K562 (cell line): ENCODE measurements at regions not wholly inside any gene's neighbourhood (a gene's known extent, or its start where the extent isn't known, plus 50 kb on each side); places are given as distances from the start of the nearest gene placed in this dataset.

Source experiments
- ATAC-seq: fragments of 200-7000 bp; cut with Tn5 transposase; 3 replicates; pipeline ENCODE4 v1.9.1; 2020; ENCODE audit warnings: moderate library complexity
- BruUV-seq: library from RNA; stranded (reverse); fragments of 400-500 nt; replicated peaks from 2 replicates; lab custom pipeline; 2021; lab: Mats Ljungman, UMichigan
- CTCF ChIA-PET: fragments of 300-600 bp; formaldehyde crosslinking; extraction: SDS; loops from one replicate; lab custom pipeline; 2021; ENCODE audit warnings: low intra/inter-chr PET ratio; lab: Yijun Ruan, JAX
- POLR2A ChIA-PET: fragments of 300-600, 350-650 bp; sonication (Branson Sonifier 250); formaldehyde crosslinking; extraction: SDS; loops from one replicate; lab custom pipeline; 2021; ENCODE audit warnings: antibody characterized with exemption, inconsistent platforms; lab: Yijun Ruan, JAX
- DNase-seq, 4 experiments: peaks; one replicate each; pipeline versions ENCODE4 v3.0.0 to v3.0.0-alpha.2; 2011 to 2018; ENCODE audit warnings: low spot score in 3 of 4, mixed read lengths in 3 of 4; ENCODE audit errors: extremely low read depth in 1 of 4
- FAIRE-seq: peaks from 2 replicates; lab custom pipeline; 2011; peaks lifted over from hg19 to GRCh38; lab: Jason Lieb, UNC
- H2AFZ ChIP-seq: 2 replicates; pipeline ENCODE4 v1.6.0; 2011; ENCODE audit warnings: low read depth, low read length, control low read depth, inconsistent platforms
- H3K27ac ChIP-seq: fragments of 200-600 bp; 3 replicates; pipeline ENCODE4 v1.8.0; 2011; ENCODE audit warnings: low read depth, mild to moderate bottlenecking, control low read depth, inconsistent platforms, low read length, moderate library complexity, mixed read lengths; ENCODE audit errors: extremely low read depth
- H3K27me3 ChIP-seq, 2 experiments: fragments of 300-600 bp in 1 of 2; 2 replicates in 1 of 2; 3 replicates in 1 of 2; pipeline versions ENCODE4 v1.6.0 to v1.8.0; 2011; ENCODE audit warnings: inconsistent platforms in 2 of 2, low read length in 2 of 2, mild to moderate bottlenecking in 1 of 2, mixed read lengths in 1 of 2, moderate library complexity in 1 of 2; ENCODE audit not compliant: control insufficient read depth in 2 of 2, insufficient read depth in 2 of 2
- H3K36me3 ChIP-seq: fragments of 300-600 bp; 3 replicates; pipeline ENCODE4 v1.8.0; 2011; ENCODE audit warnings: mild to moderate bottlenecking, low read length, inconsistent platforms; ENCODE audit not compliant: control insufficient read depth, insufficient read depth
- H3K4me1 ChIP-seq, 2 experiments: fragments of 200-600 bp in 1 of 2; replicated peaks in 1 of 2; 2 replicates in 1 of 2; 3 replicates in 1 of 2; pipeline versions ENCODE4 v1.5.1 to v1.8.0; 2011; ENCODE audit warnings: inconsistent platforms in 2 of 2, low read length in 2 of 2, mild to moderate bottlenecking in 1 of 2, mixed read lengths in 1 of 2, moderate library complexity in 1 of 2; ENCODE audit not compliant: control insufficient read depth in 2 of 2, insufficient read depth in 2 of 2
- H3K4me2 ChIP-seq: 2 replicates; pipeline ENCODE4 v1.6.1; 2011; ENCODE audit warnings: low read length, control low read depth, inconsistent platforms, mixed read lengths; ENCODE audit not compliant: insufficient read depth
- H3K4me3 ChIP-seq: fragments of 200-600 bp; sonication (generic), shearing (Covaris generic); 2 replicates; pipeline ENCODE4 v1.5.1; 2016; ENCODE audit warnings: control low read depth, inconsistent platforms
- H3K79me2 ChIP-seq: fragments of 200-600 bp; 3 replicates; pipeline ENCODE4 v1.8.0; 2011; ENCODE audit warnings: low read length, inconsistent platforms; ENCODE audit not compliant: control insufficient read depth, insufficient read depth
- H3K9ac ChIP-seq, 2 experiments: 2 replicates each; pipeline versions ENCODE4 v1.6.0 to v1.6.1; 2011; ENCODE audit warnings: low read depth in 2 of 2, low read length in 2 of 2, control low read depth in 1 of 2, inconsistent platforms in 1 of 2, mild to moderate bottlenecking in 1 of 2, mixed read lengths in 1 of 2; ENCODE audit not compliant: insufficient read depth in 1 of 2
- H3K9me1 ChIP-seq: one replicate; pipeline ENCODE4 v1.6.0; 2011; ENCODE audit warnings: inconsistent platforms, mild to moderate bottlenecking, low read length, moderate library complexity; ENCODE audit not compliant: control insufficient read depth, insufficient read depth
- H3K9me3 ChIP-seq: replicated peaks from 2 replicates; pipeline ENCODE4 v1.5.1; 2011; ENCODE audit warnings: low read depth, low read length, inconsistent platforms; ENCODE audit not compliant: control insufficient read depth, insufficient read depth
- H4K20me1 ChIP-seq: replicated peaks from 2 replicates; pipeline ENCODE4 v1.6.1; 2011; ENCODE audit warnings: low read length, inconsistent platforms, mixed read lengths; ENCODE audit not compliant: control insufficient read depth, insufficient read depth
- ADNP ChIP-seq: fragments of 200-800 bp; sonication (Bioruptor generic); IDR thresholded peaks from 2 replicates; pipeline ENCODE4 v1.6.1; 2016; ENCODE audit warnings: missing genetic modification characterization, missing compliant biosample characterization
- ATF4 ChIP-seq: fragments of 450-650 bp; formaldehyde crosslinking; IDR thresholded peaks from 2 replicates; pipeline ENCODE4 v1.4.0; 2022; ENCODE audit warnings: mild to moderate bottlenecking, moderate library complexity
- CXXC5 ChIP-seq: fragments of 250-450 bp; sonication (Bioruptor Pico); IDR thresholded peaks from 2 replicates; pipeline ENCODE4 v1.8.0; 2022; ENCODE audit warnings: inconsistent platforms, mild to moderate bottlenecking, moderate library complexity
- GABPA ChIP-seq: fragments of 200-800 bp; sonication (Bioruptor generic); conservative IDR thresholded peaks from 2 replicates; pipeline ENCODE4 v1.6.1; 2016; ENCODE audit warnings: low read depth, missing genetic modification characterization, missing compliant biosample characterization
- GABPB1 ChIP-seq: sonication (generic); formaldehyde crosslinking; IDR thresholded peaks from 2 replicates; pipeline ENCODE4 v1.8.0; 2022; ENCODE audit warnings: mild to moderate bottlenecking, missing genetic modification reagents
- GABPB2 ChIP-seq: fragments of 250-450 bp; sonication (Bioruptor Pico); conservative IDR thresholded peaks from 2 replicates; pipeline ENCODE4 v1.5.1; 2021; ENCODE audit warnings: mild to moderate bottlenecking
- GMEB1 ChIP-seq: fragments of 250-450 bp; sonication (Bioruptor Pico); IDR thresholded peaks from 2 replicates; pipeline ENCODE4 v1.4.0; 2020; ENCODE audit warnings: mild to moderate bottlenecking
- NFXL1 ChIP-seq: fragments of 450-650 bp; formaldehyde crosslinking; IDR thresholded peaks from 2 replicates; pipeline ENCODE4 v1.4.0; 2021; ENCODE audit warnings: mild to moderate bottlenecking
- PREB ChIP-seq: sonication (generic); formaldehyde crosslinking; IDR thresholded peaks from 2 replicates; pipeline ENCODE4 v1.8.1; 2023; ENCODE audit warnings: mild to moderate bottlenecking, missing genetic modification reagents
- TEAD4 ChIP-seq, 2 experiments: sonication (generic) in 1 of 2; formaldehyde crosslinking in 1 of 2; IDR thresholded peaks; 2 replicates each; pipeline versions ENCODE4 v1.6.1 to v1.8.0; 2012 to 2022; ENCODE audit warnings: borderline replicate concordance in 1 of 2, inconsistent platforms in 1 of 2, low read length in 1 of 2, mild to moderate bottlenecking in 1 of 2, missing genetic modification reagents in 1 of 2
- ZNF589 ChIP-seq: fragments of 200-800 bp; sonication (Bioruptor generic); IDR thresholded peaks from 2 replicates; pipeline ENCODE4 v1.6.1; 2016; ENCODE audit warnings: low read depth, missing genetic modification characterization, missing compliant biosample characterization
- ZNF592 ChIP-seq: fragments of 450-650 bp; IDR thresholded peaks from 2 replicates; pipeline ENCODE4 v1.6.1; 2017; ENCODE audit warnings: antibody characterized with exemption, mild to moderate bottlenecking
- WGBS: fragments of 100-300 bp; shearing (Covaris generic); methylation state at CpG from one replicate; pipeline ENCODE4 v1.1.6; 2016; ENCODE audit warnings: low coverage, mixed read lengths; ENCODE audit not compliant: insufficient coverage; ENCODE audit errors: missing lambda C conversion rate; 5-methylcytosine and 5-hydroxymethylcytosine counted together
- in situ Hi-C: fragments of 300-500 bp; cut with MboI; formaldehyde crosslinking; loops from 4 replicates; pipeline ENCODE4 v1.15.0; 2018; ENCODE audit warnings: inconsistent platforms, mixed read lengths
- intact Hi-C: fragments of 100-400 bp; cut with micrococcal nuclease; formaldehyde crosslinking; loops from 2 replicates; pipeline ENCODE4 v1.14.2; 2022

- TF ChIP-seq GMEB1 (no peak), PREB (CRISPR knock-in tag) (0 out of 2 replicates have a peak, but pooled peaks have one; percentile 40), CXXC5 (CRISPR knock-in tag) (peak; percentile 31)
Measured at GRCh38 chr7:106566196-106566595, 94.8 kb downstream of the CCDC71L start (continued).

GRCh38 chr7:106565428-106565827 is 95.5 kb downstream of the CCDC71L start:
- no peaks in the 10 kb centered on the region for H4K20me1 ChIP-seq
- CTCF ChIA-PET, result interaction anchor here (0.7 kb wide), 1 partner anchor 38 kb away, joined by 3 read pairs; no protein-coding TSS in a partner anchor
- peak overlapping the region; percentile 24; the same call in 1 of the 2 replicates for H2AFZ ChIP-seq
- H3K4me2 ChIP-seq, result no peak overlapping the region
- ATAC-seq (no peak), FAIRE-seq (no peak), DNase-seq (peak in 1 of 4 experiments; percentile 52)
- WGBS, result 43% methylated on average over 1 of the region's 1 CpG
- no peaks in the 10 kb centered on the region for H3K27me3 ChIP-seq
- peaks cover 3% of the 10 kb centered on the region for H3K9me1 ChIP-seq
- H3K4me3 ChIP-seq, result no peak overlapping the region
- peaks cover 19% of the 10 kb centered on the region for H3K9me3 ChIP-seq
- intact Hi-C loops, result loop anchor here (5.0 to 10.0 kb wide), 2 partner anchors 52 to 449 kb away; no protein-coding TSS in a partner anchor
- no TSS peak for BruUV-seq
- no peaks in the 10 kb centered on the region; the same call in 1 of the 3 replicates for H3K36me3 ChIP-seq
- H3K4me1 ChIP-seq, result peaks cover 24 to 76% of the 10 kb centered on the region in 2 experiments
- H3K27ac ChIP-seq, result 0 out of 3 replicates have a peak overlapping the region, but pooled peaks have one; percentile 3
- in situ Hi-C loops, result loop anchor here (10.0 kb wide), 1 partner anchor 89 kb away; no protein-coding TSS in a partner anchor
- no peaks in the 10 kb centered on the region for H3K79me2 ChIP-seq
- POLR2A ChIA-PET, result no interaction called here
- H3K9ac ChIP-seq, result no peak overlapping the region
- TF ChIP-seq ZNF592 (peak; percentile 48), TEAD4 (IDR thresholded peaks at IDR 0.05; ENCODE audit: low read length) (no peak), TEAD4 (CRISPR knock-in tag; IDR thresholded peaks at IDR 0.05; ENCODE audit: borderline replicate concordance) (no peak), ZNF589 (CRISPR knock-in tag) (0 out of 2 replicates have a peak, but pooled peaks have one; percentile 59), NFXL1 (CRISPR knock-in tag) (0 out of 2 replicates have a peak, but pooled peaks have one; percentile 28), GABPA (peak; percentile 67), ADNP (tag) (no peak), GABPB2 (CRISPR knock-in tag) (no peak), ATF4 (no peak), GABPB1 (CRISPR knock-in tag) (peak; percentile 56; the same call in 1 of the 2 replicates)
